TTC549 (cell line): ENCODE measurements at regions not wholly inside any gene's neighbourhood (a gene's known extent, or its start where the extent isn't known, plus 50 kb on each side); places are given as distances from the start of the nearest gene placed in this dataset.

Experiments used
- FAIRE-seq: peaks from 2 replicates; lab custom pipeline; 2012; peaks lifted over from hg19 to GRCh38; lab: Jason Lieb, UNC

- no peak for FAIRE-seq
Measured at GRCh38 chr20:12023194-12023795, 105.6 kb downstream of the BTBD3 start.

- no peak for FAIRE-seq
Measured at GRCh38 chr20:12028771-12029170, 111.1 kb downstream of the BTBD3 start.

- no peak for FAIRE-seq
Measured at GRCh38 chr20:12030470-12030869, 112.8 kb downstream of the BTBD3 start.

- no peak for FAIRE-seq
Measured at GRCh38 chr20:12036142-12036541, 118.4 kb downstream of the BTBD3 start.

- no peak for FAIRE-seq
Measured at GRCh38 chr20:12037521-12037920, 119.8 kb downstream of the BTBD3 start.

- FAIRE-seq: no peak
Measured at GRCh38 chr20:12040261-12040660, 122.6 kb downstream of the BTBD3 start.

GRCh38 chr20:12044969-12045368 lies 127.3 kb downstream of the BTBD3 start:
- no peak for FAIRE-seq

GRCh38 chr20:12047838-12048432 lies 130.2 kb downstream of the BTBD3 start:
- no peak for FAIRE-seq

GRCh38 chr20:12049125-12049524 lies 131.4 kb downstream of the BTBD3 start:
- no peak for FAIRE-seq

GRCh38 chr20:12051206-12052163 lies 133.8 kb downstream of the BTBD3 start:
- FAIRE-seq: no peak

- FAIRE-seq: no peak
Measured at GRCh38 chr20:12053353-12053752, 135.7 kb downstream of the BTBD3 start.

GRCh38 chr20:12054556-12054955 lies 136.9 kb downstream of the BTBD3 start:
- no peak for FAIRE-seq

- no peak for FAIRE-seq
Measured at GRCh38 chr20:12055161-12055560, 137.5 kb downstream of the BTBD3 start.

- no peak for FAIRE-seq
Measured at GRCh38 chr20:12056839-12057238, 139.1 kb downstream of the BTBD3 start.

GRCh38 chr20:12057778-12058177 lies 140.1 kb downstream of the BTBD3 start:
- FAIRE-seq: no peak

- no peak for FAIRE-seq
Measured at GRCh38 chr20:12058216-12058615, 140.5 kb downstream of the BTBD3 start.

- no peak for FAIRE-seq
Measured at GRCh38 chr20:12061466-12061865, 143.8 kb downstream of the BTBD3 start.

GRCh38 chr20:12063106-12063684 lies 145.5 kb downstream of the BTBD3 start:
- FAIRE-seq: no peak

- no peak for FAIRE-seq
Measured at GRCh38 chr20:12064540-12064939, 146.8 kb downstream of the BTBD3 start.

- no peak for FAIRE-seq
Measured at GRCh38 chr20:12067686-12068085, 150.0 kb downstream of the BTBD3 start.

- FAIRE-seq: no peak
Measured at GRCh38 chr20:12068121-12068520, 150.4 kb downstream of the BTBD3 start.

GRCh38 chr20:12069181-12069580 lies 151.5 kb downstream of the BTBD3 start:
- FAIRE-seq: no peak
